ENCODE measurements at regions not wholly inside any gene's neighbourhood (a gene's known extent, or its start where the extent isn't known, plus 50 kb on each side); places are given as distances from the start of the nearest gene placed in this dataset.

- H3K27me3 ChIP-seq (ENCODE audit: control insufficient read depth, insufficient read depth, low read length), result no peaks in the 10 kb centered on the region
- peaks cover 2% of the 10 kb centered on the region; the same call in 1 of the 2 replicates for H3K9me3 ChIP-seq (ENCODE audit: control insufficient read depth, insufficient read depth, low read length)
- no peak overlapping the region for H3K4me3 ChIP-seq (ENCODE audit: low read depth, low read length)
- CTCF ChIA-PET, result no interaction called here
- no peak overlapping the region for H3K27ac ChIP-seq (ENCODE audit: low read depth, low read length)
- DNase-seq (ENCODE audit: low read depth, low spot score), result no peak
- no peak for TF ChIP-seq CTCF (IDR thresholded peaks at IDR 0.05; ENCODE audit: low read depth, low read length)
- POLR2A ChIA-PET, result no interaction called here
Measured at GRCh38 chr13:54367639-54368271, 1339.1 kb downstream of the OLFM4 start.

DNA sequence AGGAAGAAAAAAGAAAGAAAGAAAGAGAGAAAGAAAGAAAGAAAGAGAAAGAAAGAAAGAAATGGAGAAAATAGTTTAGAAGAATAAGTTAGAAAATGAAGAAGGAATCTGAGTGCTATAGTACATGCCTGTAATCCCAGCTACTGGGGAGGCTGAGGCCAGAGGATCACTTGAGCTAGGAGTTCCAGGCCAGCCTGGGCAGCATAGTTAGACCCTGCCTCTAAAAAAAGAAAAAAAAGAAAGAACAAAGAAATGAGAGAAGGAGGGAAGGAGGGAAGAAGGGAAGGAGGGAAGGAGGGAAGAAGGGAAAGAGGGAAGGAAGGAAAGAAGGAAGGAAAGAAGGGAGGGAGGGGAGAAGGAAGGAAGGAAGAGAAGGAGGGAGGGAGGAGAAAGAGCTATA lies 1339.8 kb downstream of the OLFM4 start:
- TF ChIP-seq CTCF (IDR thresholded peaks at IDR 0.05; ENCODE audit: low read depth, low read length), result no peak
- Histone ChIP-seq H3K27me3 (ENCODE audit: control insufficient read depth, insufficient read depth, low read length) (no peaks in the 10 kb centered on the region), H3K4me3 (ENCODE audit: low read depth, low read length) (no peak overlapping the region), H3K27ac (ENCODE audit: low read depth, low read length) (no peak overlapping the region), H3K9me3 (ENCODE audit: control insufficient read depth, insufficient read depth, low read length) (peaks cover 2% of the 10 kb centered on the region)
- ChIA-PET POLR2A (no interaction called here), CTCF (no interaction called here)
- DNase-seq (ENCODE audit: low read depth, low spot score), result no peak

- ChIA-PET POLR2A (no interaction called here), CTCF (no interaction called here)
- Histone ChIP-seq H3K9me3 (ENCODE audit: control insufficient read depth, insufficient read depth, low read length) (peaks cover 3% of the 10 kb centered on the region; the same call in 1 of the 2 replicates), H3K27me3 (ENCODE audit: control insufficient read depth, insufficient read depth, low read length) (no peaks in the 10 kb centered on the region), H3K27ac (ENCODE audit: low read depth, low read length) (no peak overlapping the region), H3K4me3 (ENCODE audit: low read depth, low read length) (no peak overlapping the region)
- DNase-seq (ENCODE audit: low read depth, low spot score), result no peak
- TF ChIP-seq CTCF (IDR thresholded peaks at IDR 0.05; ENCODE audit: low read depth, low read length), result no peak
Measured at GRCh38 chr13:54373211-54373610, 1344.6 kb downstream of the OLFM4 start.

DNA sequence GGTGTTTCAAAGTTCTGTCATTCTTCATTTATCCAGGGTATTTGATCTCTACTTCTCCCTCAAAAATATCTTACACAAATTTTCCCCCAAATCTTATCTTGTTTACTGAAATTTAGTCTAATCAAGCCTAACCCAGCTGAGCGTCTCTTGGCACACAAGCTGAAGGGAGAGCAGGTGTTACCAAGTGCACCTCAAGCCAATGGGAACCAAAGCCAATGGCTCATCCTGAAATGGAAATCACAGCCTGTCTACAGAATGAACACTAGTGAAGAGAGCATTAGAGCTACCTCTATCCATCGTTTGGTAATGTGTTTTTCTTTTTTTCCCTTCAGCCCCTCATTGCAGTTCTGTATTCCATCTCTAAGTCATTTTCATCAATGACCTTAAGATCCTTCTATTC lies 1350.8 kb downstream of the OLFM4 start:
- ChIA-PET POLR2A (no interaction called here), CTCF (no interaction called here)
- DNase-seq (ENCODE audit: low read depth, low spot score), result no peak
- no peaks in the 10 kb centered on the region for H3K27me3 ChIP-seq (ENCODE audit: control insufficient read depth, insufficient read depth, low read length)
- H3K4me3 ChIP-seq (ENCODE audit: low read depth, low read length), result no peak overlapping the region
- peaks cover 7% of the 10 kb centered on the region for H3K9me3 ChIP-seq (ENCODE audit: control insufficient read depth, insufficient read depth, low read length)
- H3K27ac ChIP-seq (ENCODE audit: low read depth, low read length), result no peak overlapping the region
- no peak for TF ChIP-seq CTCF (IDR thresholded peaks at IDR 0.05; ENCODE audit: low read depth, low read length)

DNA sequence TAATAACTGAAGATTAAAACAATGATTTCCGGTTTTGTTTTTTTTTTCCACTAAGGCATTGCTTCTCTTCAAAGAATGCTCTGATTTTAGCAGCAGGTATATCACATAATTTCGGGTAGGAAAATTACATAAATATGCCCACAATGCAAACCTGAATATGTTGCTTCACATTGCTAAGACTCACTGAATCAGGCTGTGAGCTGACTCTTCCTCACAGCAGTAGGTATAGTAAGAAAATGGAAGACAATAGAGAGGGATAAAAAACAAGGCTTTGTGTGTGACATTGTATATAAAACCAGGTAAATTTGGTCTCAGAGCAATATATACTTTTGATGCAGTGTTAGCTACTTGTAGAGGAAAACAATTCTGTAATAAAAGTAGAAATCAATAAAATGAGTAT lies 1355.0 kb downstream of the OLFM4 start:
- no peak for TF ChIP-seq CTCF (IDR thresholded peaks at IDR 0.05; ENCODE audit: low read depth, low read length)
- ChIA-PET CTCF (no interaction called here), POLR2A (no interaction called here)
- Histone ChIP-seq H3K27ac (ENCODE audit: low read depth, low read length) (no peak overlapping the region), H3K9me3 (ENCODE audit: control insufficient read depth, insufficient read depth, low read length) (peaks cover 4% of the 10 kb centered on the region), H3K4me3 (ENCODE audit: low read depth, low read length) (no peak overlapping the region), H3K27me3 (ENCODE audit: control insufficient read depth, insufficient read depth, low read length) (no peaks in the 10 kb centered on the region)
- DNase-seq (ENCODE audit: low read depth, low spot score), result no peak

Data from AG04450 (cell line).